ENCODE measurements at regions not wholly inside any gene's neighbourhood (a gene's known extent, or its start where the extent isn't known, plus 50 kb on each side); places are given as distances from the start of the nearest gene placed in this dataset.
"Not testable (repeated sequence)": the region's sequence is repeated elsewhere in the genome, so short reads cannot be mapped to it uniquely, and the experiment has no call there.

DNA sequence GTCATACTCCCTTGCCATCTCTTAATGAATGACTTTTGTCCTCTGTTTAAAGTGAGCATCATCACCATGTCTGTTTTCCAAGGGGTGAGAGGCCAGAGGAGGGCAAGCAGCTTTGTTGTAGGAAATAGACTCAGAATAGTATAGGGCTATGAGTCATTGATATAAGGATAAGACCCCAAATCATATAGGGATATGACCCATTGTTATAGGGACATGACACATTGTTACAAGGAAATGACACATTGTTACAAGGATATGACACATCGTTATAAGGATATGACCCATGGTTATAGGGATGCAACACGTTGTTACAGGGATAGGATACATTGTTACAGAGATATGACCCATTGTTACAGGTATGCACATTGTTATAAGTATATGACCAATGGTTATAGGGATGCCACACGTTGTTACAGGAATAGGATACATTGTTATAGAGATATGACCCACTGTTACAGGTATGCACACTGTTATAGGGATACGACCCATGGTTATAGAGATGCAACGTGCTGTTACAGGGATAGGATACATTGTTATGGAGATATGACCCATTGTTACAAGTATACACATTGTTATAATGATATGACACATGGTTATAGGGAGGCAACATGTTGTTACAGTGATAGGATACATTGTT, 311.1 kb upstream of the ADARB2 start:
- Histone ChIP-seq H3K27me3 (ENCODE audit: insufficient read depth, low read length) (no peaks in the 10 kb centered on the region), H3K36me3 (ENCODE audit: insufficient read depth, low read length) (no peaks in the 10 kb centered on the region), H3K9me3 (ENCODE audit: insufficient read depth, low read depth, low read length) (no peaks in the 10 kb centered on the region), H3K27ac (ENCODE audit: low read depth, low read length) (no peak overlapping the region), H3K9ac (ENCODE audit: low read depth, low read length) (no peak overlapping the region), H3K4me1 (ENCODE audit: insufficient read depth, low read length) (no peaks in the 10 kb centered on the region), H3K4me3 (ENCODE audit: low read length) (no peak overlapping the region)
- WGBS: 78% methylated on average over 5 of the region's 5 CpGs

DNA sequence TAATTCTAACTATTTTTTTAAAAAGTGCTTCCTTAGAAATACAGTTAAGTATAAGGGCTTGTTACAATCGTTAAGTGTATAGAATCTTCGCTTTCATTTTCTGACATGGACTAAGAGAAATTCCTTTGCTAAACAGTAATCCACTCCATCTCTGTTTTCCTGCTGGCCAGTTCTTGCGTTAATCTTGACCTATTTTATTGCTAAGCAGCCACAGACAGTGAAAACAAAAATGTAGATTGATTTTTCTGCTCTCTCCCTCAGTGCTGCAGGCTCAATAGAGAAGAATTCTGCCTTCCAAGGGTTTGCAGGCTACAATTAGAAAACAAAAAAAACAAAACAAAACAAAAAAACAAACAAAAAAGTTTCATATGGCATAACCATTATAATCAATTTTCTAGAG, 310.4 kb upstream of the ADARB2 start:
- Histone ChIP-seq H3K9me3 (ENCODE audit: insufficient read depth, low read depth, low read length) (no peaks in the 10 kb centered on the region), H3K4me3 (ENCODE audit: low read length) (no peak overlapping the region), H3K9ac (ENCODE audit: low read depth, low read length) (no peak overlapping the region), H3K27me3 (ENCODE audit: insufficient read depth, low read length) (no peaks in the 10 kb centered on the region), H3K36me3 (ENCODE audit: insufficient read depth, low read length) (no peaks in the 10 kb centered on the region), H3K27ac (ENCODE audit: low read depth, low read length) (no peak overlapping the region), H3K4me1 (ENCODE audit: insufficient read depth, low read length) (no peaks in the 10 kb centered on the region)
- WGBS: 97% methylated on average over 3 of the region's 3 CpGs

DNA sequence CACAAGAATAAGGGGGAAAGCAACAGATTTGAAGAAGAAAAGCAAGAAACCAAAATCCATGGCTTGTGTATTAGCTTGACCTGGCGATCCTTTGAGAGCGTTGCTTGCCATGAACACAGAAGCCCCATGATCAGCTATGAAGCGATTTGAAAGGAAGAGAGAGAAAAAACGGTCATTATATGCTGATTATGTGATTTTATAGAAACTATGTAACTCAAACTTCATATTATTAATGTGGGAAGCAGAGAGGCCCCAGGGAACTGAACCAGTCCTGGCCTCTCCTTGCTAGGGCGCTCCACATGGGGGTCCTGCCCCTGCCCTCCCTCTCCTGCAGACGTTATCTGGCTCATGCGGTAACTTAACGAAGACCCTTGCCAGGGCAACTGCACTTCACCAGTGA, 306.1 kb upstream of the ADARB2 start:
- Histone ChIP-seq H3K9me3 (ENCODE audit: insufficient read depth, low read depth, low read length) (no peaks in the 10 kb centered on the region), H3K4me1 (ENCODE audit: insufficient read depth, low read length) (no peaks in the 10 kb centered on the region), H3K4me3 (ENCODE audit: low read length) (no peak overlapping the region), H3K27me3 (ENCODE audit: insufficient read depth, low read length) (no peaks in the 10 kb centered on the region), H3K9ac (ENCODE audit: low read depth, low read length) (no peak overlapping the region), H3K27ac (ENCODE audit: low read depth, low read length) (no peak overlapping the region), H3K36me3 (ENCODE audit: insufficient read depth, low read length) (no peaks in the 10 kb centered on the region)
- WGBS: 88% methylated on average over 7 of the region's 8 CpGs

DNA sequence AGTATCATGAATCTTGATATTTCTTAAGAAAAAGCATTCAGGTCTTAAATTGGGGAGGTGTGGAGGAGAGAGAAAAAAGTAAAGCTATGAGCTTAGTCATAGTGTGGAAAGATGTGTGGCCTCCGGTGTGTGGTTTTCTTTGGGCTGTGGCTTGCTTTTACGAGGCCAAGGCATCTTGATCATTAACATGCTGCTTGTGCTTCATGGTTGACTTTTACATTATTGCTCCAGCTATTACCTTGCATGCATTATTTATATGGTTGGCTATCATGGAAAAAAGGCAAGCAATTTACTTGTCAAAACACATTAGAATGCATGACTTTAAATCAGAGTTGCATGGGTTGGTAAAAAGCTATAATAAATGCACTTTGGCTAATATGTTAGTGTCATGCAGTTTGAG, 300.7 kb upstream of the ADARB2 start:
- Histone ChIP-seq H3K27ac (ENCODE audit: low read depth, low read length) (no peak overlapping the region), H3K9me3 (ENCODE audit: insufficient read depth, low read depth, low read length) (no peaks in the 10 kb centered on the region), H3K9ac (ENCODE audit: low read depth, low read length) (no peak overlapping the region), H3K4me3 (ENCODE audit: low read length) (no peak overlapping the region), H3K4me1 (ENCODE audit: insufficient read depth, low read length) (no peaks in the 10 kb centered on the region), H3K36me3 (ENCODE audit: insufficient read depth, low read length) (no peaks in the 10 kb centered on the region), H3K27me3 (ENCODE audit: insufficient read depth, low read length) (no peaks in the 10 kb centered on the region)
- WGBS: 79% methylated on average over 2 of the region's 2 CpGs

DNA sequence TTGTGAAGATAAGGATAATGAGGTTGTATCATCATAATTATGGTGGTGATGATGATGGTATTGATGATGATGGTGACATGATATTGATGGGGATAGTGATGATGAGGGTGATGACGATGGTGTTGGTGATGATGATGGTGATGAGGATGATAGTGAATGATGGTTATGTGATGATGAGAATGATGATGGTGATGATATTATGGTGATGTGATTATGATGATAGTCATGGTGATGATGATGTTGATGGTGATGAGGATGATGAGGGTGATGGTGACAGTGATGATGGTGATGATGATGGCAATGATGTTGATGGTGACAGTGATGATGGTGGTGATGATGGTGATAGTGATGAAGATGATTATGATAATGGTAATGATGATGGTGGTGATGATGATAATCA, 299.9 kb upstream of the ADARB2 start:
- 93% methylated on average over 1 of the region's 1 CpG for WGBS
- Histone ChIP-seq H3K4me1 (ENCODE audit: insufficient read depth, low read length) (no peaks in the 10 kb centered on the region), H3K36me3 (ENCODE audit: insufficient read depth, low read length) (no peaks in the 10 kb centered on the region), H3K9me3 (ENCODE audit: insufficient read depth, low read depth, low read length) (no peaks in the 10 kb centered on the region), H3K27ac (ENCODE audit: low read depth, low read length) (no peak overlapping the region), H3K9ac (ENCODE audit: low read depth, low read length) (no peak overlapping the region), H3K27me3 (ENCODE audit: insufficient read depth, low read length) (no peaks in the 10 kb centered on the region), H3K4me3 (ENCODE audit: low read length) (no peak overlapping the region)

DNA sequence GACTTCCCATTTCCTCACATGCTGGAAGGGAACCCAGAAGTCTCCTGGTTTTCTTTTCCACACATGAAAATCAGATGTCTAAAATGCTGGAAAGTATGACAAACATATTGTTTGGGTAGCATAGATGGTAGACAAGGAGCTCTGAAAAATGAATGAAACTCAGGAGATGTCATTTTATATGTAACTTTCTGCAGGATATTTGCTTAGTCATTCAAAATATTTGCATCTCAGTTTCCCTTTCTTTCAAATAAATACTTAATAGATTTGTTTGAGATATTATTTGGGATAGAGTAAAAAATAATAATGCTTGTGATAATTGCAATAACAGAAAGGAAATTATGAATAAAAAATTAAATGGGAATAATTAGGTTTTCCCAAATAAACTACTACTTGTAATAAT, 298.9 kb upstream of the ADARB2 start:
- Histone ChIP-seq H3K27ac (ENCODE audit: low read depth, low read length) (no peak overlapping the region), H3K4me1 (ENCODE audit: insufficient read depth, low read length) (no peaks in the 10 kb centered on the region), H3K9ac (ENCODE audit: low read depth, low read length) (no peak overlapping the region), H3K27me3 (ENCODE audit: insufficient read depth, low read length) (no peaks in the 10 kb centered on the region), H3K4me3 (ENCODE audit: low read length) (no peak overlapping the region), H3K9me3 (ENCODE audit: insufficient read depth, low read depth, low read length) (no peaks in the 10 kb centered on the region), H3K36me3 (ENCODE audit: insufficient read depth, low read length) (no peaks in the 10 kb centered on the region)

DNA sequence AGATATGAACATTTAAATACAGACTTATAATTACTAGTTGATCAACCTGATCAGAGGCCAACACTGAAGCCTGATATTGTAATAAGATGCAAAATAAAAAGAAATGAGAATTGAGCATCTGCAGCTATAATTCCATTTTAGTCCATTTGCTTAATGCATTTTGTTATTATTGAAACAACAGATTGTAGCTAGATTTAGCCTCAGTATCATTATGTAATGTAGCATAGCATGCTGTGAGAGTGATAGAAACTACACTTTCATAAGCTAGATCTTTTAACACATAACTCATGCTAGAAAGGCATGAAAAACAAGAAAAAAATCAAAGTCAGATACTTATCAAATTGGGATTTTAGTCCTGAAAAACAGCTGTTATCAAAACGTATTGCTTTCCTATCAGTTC, 292.7 kb upstream of the ADARB2 start:
- no peaks in the 10 kb centered on the region for H3K4me1 ChIP-seq (ENCODE audit: insufficient read depth, low read length)
- H3K27ac ChIP-seq (ENCODE audit: low read depth, low read length): no peak overlapping the region
- H3K4me3 ChIP-seq (ENCODE audit: low read length): no peak overlapping the region
- WGBS: 100% methylated on average over 1 of the region's 1 CpG
- no peak overlapping the region for H3K9ac ChIP-seq (ENCODE audit: low read depth, low read length)
- H3K27me3 ChIP-seq (ENCODE audit: insufficient read depth, low read length): no peaks in the 10 kb centered on the region
- no peaks in the 10 kb centered on the region for H3K36me3 ChIP-seq (ENCODE audit: insufficient read depth, low read length)
- H3K9me3 ChIP-seq (ENCODE audit: insufficient read depth, low read depth, low read length): no peaks in the 10 kb centered on the region

DNA sequence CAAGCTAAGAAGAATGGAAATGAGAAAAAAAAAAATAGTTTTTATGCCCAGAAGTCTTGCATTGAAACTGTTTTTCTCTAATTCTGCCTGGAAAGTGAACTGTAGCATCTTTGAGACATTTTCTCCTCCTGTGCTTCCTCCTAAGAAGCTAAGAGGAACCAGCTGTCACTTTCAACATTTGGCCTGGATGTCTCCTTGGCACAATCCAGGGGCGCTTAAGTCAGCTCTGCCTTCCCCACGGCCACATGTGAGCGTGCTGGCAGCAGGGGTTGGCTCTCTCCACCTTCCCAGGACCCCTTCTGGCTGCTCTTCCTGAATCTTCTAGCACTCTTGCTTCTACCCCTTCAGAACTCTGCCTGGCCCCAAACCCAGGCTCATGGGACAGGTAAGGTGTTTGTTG, 289.6 kb upstream of the ADARB2 start:
- Histone ChIP-seq H3K4me1 (ENCODE audit: insufficient read depth, low read length) (no peaks in the 10 kb centered on the region), H3K27ac (ENCODE audit: low read depth, low read length) (no peak overlapping the region), H3K4me3 (ENCODE audit: low read length) (no peak overlapping the region), H3K36me3 (ENCODE audit: insufficient read depth, low read length) (no peaks in the 10 kb centered on the region), H3K9me3 (ENCODE audit: insufficient read depth, low read depth, low read length) (no peaks in the 10 kb centered on the region), H3K9ac (ENCODE audit: low read depth, low read length) (no peak overlapping the region), H3K27me3 (ENCODE audit: insufficient read depth, low read length) (no peaks in the 10 kb centered on the region)
- 91% methylated on average over 3 of the region's 3 CpGs for whole genome bisulfite sequencing

DNA sequence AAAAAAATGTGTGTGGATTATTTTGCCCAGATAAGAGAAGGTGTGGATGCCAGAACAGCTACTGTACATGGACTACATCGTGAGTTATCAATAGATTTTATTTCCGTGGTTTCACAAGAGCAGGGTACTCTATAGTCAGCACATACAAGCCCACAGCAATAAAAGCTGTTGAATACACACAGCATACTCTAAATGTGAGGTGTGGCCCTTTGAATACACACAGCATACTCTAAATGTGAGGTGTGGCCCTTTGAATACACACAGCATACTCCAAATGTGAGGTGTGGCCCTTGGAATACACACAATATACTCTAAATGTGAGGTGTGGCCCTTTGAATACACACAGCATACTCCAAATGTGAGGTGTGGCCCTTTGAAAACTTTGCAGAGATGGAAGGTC, 287.4 kb upstream of the ADARB2 start:
- WGBS: 43% methylated on average over 2 of the region's 2 CpGs
- H3K9ac ChIP-seq (ENCODE audit: low read depth, low read length); H3K27ac ChIP-seq (ENCODE audit: low read depth, low read length): not testable (repeated sequence)

DNA sequence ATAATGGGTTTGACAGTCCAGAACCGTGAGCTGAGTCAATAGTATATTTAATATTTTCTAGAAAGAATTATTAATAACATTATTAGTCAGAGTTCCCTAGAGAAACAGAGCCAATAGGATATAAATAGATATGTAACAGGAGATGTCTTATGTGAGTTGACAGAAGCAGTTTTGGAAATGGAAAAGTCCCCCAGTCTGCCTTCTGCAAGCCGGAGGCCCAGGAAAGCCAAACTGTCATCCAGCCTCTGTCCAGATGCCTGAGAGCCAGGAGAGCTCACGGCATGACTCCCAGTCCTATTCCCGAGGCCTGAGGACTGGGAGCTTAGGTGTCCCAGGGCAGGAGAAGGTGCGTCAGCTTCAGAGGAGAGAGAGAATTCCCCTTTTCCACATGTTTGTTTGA, 286.4 kb upstream of the ADARB2 start:
- H3K27me3 ChIP-seq (ENCODE audit: insufficient read depth, low read length): no peaks in the 10 kb centered on the region
- H3K9ac ChIP-seq (ENCODE audit: low read depth, low read length): no peak overlapping the region
- no peaks in the 10 kb centered on the region for H3K4me1 ChIP-seq (ENCODE audit: insufficient read depth, low read length)
- H3K9me3 ChIP-seq (ENCODE audit: insufficient read depth, low read depth, low read length): no peaks in the 10 kb centered on the region
- WGBS: 75% methylated on average over 4 of the region's 5 CpGs
- H3K27ac ChIP-seq (ENCODE audit: low read depth, low read length): no peak overlapping the region
- H3K36me3 ChIP-seq (ENCODE audit: insufficient read depth, low read length): no peaks in the 10 kb centered on the region
- H3K4me3 ChIP-seq (ENCODE audit: low read length): no peak overlapping the region

More for the DNA sequence above, 287.4 kb upstream of the ADARB2 start:
- H3K27me3 ChIP-seq (ENCODE audit: insufficient read depth, low read length); H3K36me3 ChIP-seq (ENCODE audit: insufficient read depth, low read length); H3K4me3 ChIP-seq (ENCODE audit: low read length); H3K4me1 ChIP-seq (ENCODE audit: insufficient read depth, low read length); H3K9me3 ChIP-seq (ENCODE audit: insufficient read depth, low read depth, low read length): not testable (repeated sequence)

DNA sequence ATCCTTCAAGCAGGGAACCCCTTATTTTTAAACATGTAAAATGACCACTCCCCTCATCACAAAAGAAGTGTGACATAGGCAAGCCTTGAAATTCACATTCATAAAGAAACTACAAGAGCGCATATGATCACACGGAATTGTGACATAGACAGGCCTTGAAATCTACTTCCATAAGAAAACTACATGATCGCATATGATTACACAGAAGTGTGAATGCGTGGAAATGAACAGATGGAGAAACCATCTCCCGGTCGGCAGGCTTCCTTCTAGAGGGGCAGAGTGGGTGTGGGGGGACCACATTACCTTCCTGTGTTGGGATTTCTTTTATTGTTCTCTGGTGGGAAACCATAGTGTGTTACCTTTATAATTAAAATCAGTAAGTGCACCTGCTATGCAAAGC, 285.1 kb upstream of the ADARB2 start:
- Histone ChIP-seq H3K9ac (ENCODE audit: low read depth, low read length) (no peak overlapping the region), H3K4me1 (ENCODE audit: insufficient read depth, low read length) (no peaks in the 10 kb centered on the region), H3K9me3 (ENCODE audit: insufficient read depth, low read depth, low read length) (no peaks in the 10 kb centered on the region), H3K27ac (ENCODE audit: low read depth, low read length) (no peak overlapping the region), H3K36me3 (ENCODE audit: insufficient read depth, low read length) (no peaks in the 10 kb centered on the region), H3K4me3 (ENCODE audit: low read length) (no peak overlapping the region), H3K27me3 (ENCODE audit: insufficient read depth, low read length) (no peaks in the 10 kb centered on the region)
- WGBS: 97% methylated on average over 6 of the region's 6 CpGs

DNA sequence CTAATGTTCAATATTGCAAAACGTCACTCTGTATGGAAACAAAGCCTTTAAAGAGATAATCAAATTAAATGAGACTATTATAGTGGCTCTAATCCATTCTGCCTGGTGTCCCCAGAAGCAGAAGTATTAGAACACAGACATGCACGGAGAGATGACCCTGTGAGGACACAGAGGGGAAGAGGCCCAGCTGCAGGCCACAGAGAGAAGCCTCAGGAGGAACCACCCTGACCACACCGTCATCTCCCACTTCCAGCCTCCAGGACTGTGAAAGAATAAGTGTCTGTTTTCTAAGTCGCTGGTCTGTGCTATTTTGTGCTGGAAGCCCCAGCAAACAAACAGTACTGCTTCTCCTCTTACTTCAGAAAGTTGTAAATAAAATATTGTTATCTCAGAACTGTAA, 283.5 kb upstream of the ADARB2 start:
- 93% methylated on average over 1 of the region's 4 CpGs for WGBS
- Histone ChIP-seq H3K27me3 (ENCODE audit: insufficient read depth, low read length) (no peaks in the 10 kb centered on the region), H3K27ac (ENCODE audit: low read depth, low read length) (no peak overlapping the region), H3K4me1 (ENCODE audit: insufficient read depth, low read length) (no peaks in the 10 kb centered on the region), H3K36me3 (ENCODE audit: insufficient read depth, low read length) (no peaks in the 10 kb centered on the region), H3K9ac (ENCODE audit: low read depth, low read length) (no peak overlapping the region), H3K4me3 (ENCODE audit: low read length) (no peak overlapping the region), H3K9me3 (ENCODE audit: insufficient read depth, low read depth, low read length) (no peaks in the 10 kb centered on the region)

Measured in HUES64 (cell line).